ENCODE measurements at regions not wholly inside any gene's neighbourhood (a gene's known extent, or its start where the extent isn't known, plus 50 kb on each side); places are given as distances from the start of the nearest gene placed in this dataset.
"Not testable (repeated sequence)": the region's sequence is repeated elsewhere in the genome, so short reads cannot be mapped to it uniquely, and the experiment has no call there.

GRCh38 chr5:173392172-173392571, 64.0 kb upstream of the STC2 start:
- H3K27me3 Mint-ChIP-seq (ENCODE audit: unreplicated experiment): peaks cover 6% of the 10 kb centered on the region
- no peak overlapping the region for H3K27ac Mint-ChIP-seq (ENCODE audit: unreplicated experiment)
- H3K4me3 Mint-ChIP-seq (ENCODE audit: unreplicated experiment): no peak overlapping the region
- no peaks in the 10 kb centered on the region for H3K36me3 Mint-ChIP-seq (ENCODE audit: low read depth, unreplicated experiment)
- peaks cover 1% of the 10 kb centered on the region for H3K4me1 Mint-ChIP-seq (ENCODE audit: unreplicated experiment)
- no peak for DNase-seq (ENCODE audit: low spot score)
- TF ChIP-seq CTCF (IDR thresholded peaks at IDR 0.05; ENCODE audit: unreplicated experiment): no peak
- no peaks in the 10 kb centered on the region for H3K9me3 Mint-ChIP-seq (ENCODE audit: unreplicated experiment)

- TF ChIP-seq CTCF (IDR thresholded peaks at IDR 0.05; ENCODE audit: unreplicated experiment): no peak
- Mint-ChIP-seq H3K4me3 (ENCODE audit: unreplicated experiment) (no peak overlapping the region), H3K9me3 (ENCODE audit: unreplicated experiment) (no peaks in the 10 kb centered on the region), H3K4me1 (ENCODE audit: unreplicated experiment) (no peaks in the 10 kb centered on the region), H3K27me3 (ENCODE audit: unreplicated experiment) (peaks cover 2% of the 10 kb centered on the region), H3K36me3 (ENCODE audit: low read depth, unreplicated experiment) (no peaks in the 10 kb centered on the region), H3K27ac (ENCODE audit: unreplicated experiment) (no peak overlapping the region)
- DNase-seq (ENCODE audit: low spot score): no peak
Measured at GRCh38 chr5:173391031-173391430, 62.8 kb upstream of the STC2 start.

GRCh38 chr5:173387293-173387692, 59.1 kb upstream of the STC2 start:
- not testable (repeated sequence) for H3K27ac Mint-ChIP-seq (ENCODE audit: unreplicated experiment); H3K4me1 Mint-ChIP-seq (ENCODE audit: unreplicated experiment); DNase-seq (ENCODE audit: low spot score); H3K36me3 Mint-ChIP-seq (ENCODE audit: low read depth, unreplicated experiment); H3K9me3 Mint-ChIP-seq (ENCODE audit: unreplicated experiment); H3K4me3 Mint-ChIP-seq (ENCODE audit: unreplicated experiment); H3K27me3 Mint-ChIP-seq (ENCODE audit: unreplicated experiment)

- Mint-ChIP-seq H3K27me3 (ENCODE audit: unreplicated experiment) (peaks cover 2% of the 10 kb centered on the region), H3K4me1 (ENCODE audit: unreplicated experiment) (no peaks in the 10 kb centered on the region), H3K36me3 (ENCODE audit: low read depth, unreplicated experiment) (no peaks in the 10 kb centered on the region), H3K9me3 (ENCODE audit: unreplicated experiment) (no peaks in the 10 kb centered on the region), H3K4me3 (ENCODE audit: unreplicated experiment) (no peak overlapping the region), H3K27ac (ENCODE audit: unreplicated experiment) (no peak overlapping the region)
- DNase-seq (ENCODE audit: low spot score): no peak
- no peak for TF ChIP-seq CTCF (IDR thresholded peaks at IDR 0.05; ENCODE audit: unreplicated experiment)
Measured at GRCh38 chr5:173385832-173386360, 57.7 kb upstream of the STC2 start.

- H3K4me1 Mint-ChIP-seq (ENCODE audit: unreplicated experiment): no peaks in the 10 kb centered on the region
- peaks cover 2% of the 10 kb centered on the region for H3K27me3 Mint-ChIP-seq (ENCODE audit: unreplicated experiment)
- H3K9me3 Mint-ChIP-seq (ENCODE audit: unreplicated experiment): no peaks in the 10 kb centered on the region
- no peak overlapping the region for H3K4me3 Mint-ChIP-seq (ENCODE audit: unreplicated experiment)
- H3K36me3 Mint-ChIP-seq (ENCODE audit: low read depth, unreplicated experiment): no peaks in the 10 kb centered on the region
- no peak for DNase-seq (ENCODE audit: low spot score)
- TF ChIP-seq CTCF (IDR thresholded peaks at IDR 0.05; ENCODE audit: unreplicated experiment): no peak
- no peak overlapping the region for H3K27ac Mint-ChIP-seq (ENCODE audit: unreplicated experiment)
Measured at GRCh38 chr5:173383711-173384110, 55.5 kb upstream of the STC2 start.

All from endothelial cell (in vitro differentiated cells).